HEK293 (cell line): ENCODE measurements at regions not wholly inside any gene's neighbourhood (a gene's known extent, or its start where the extent isn't known, plus 50 kb on each side); places are given as distances from the start of the nearest gene placed in this dataset.

ENCODE experiments used
- CTCF ChIA-PET: fragments of 350-600 bp; formaldehyde crosslinking; extraction: SDS; loops from one replicate; lab custom pipeline; 2021; ENCODE audit warnings: antibody characterized with exemption; lab: Yijun Ruan, JAX
- POLR2A ChIA-PET: fragments of 300-600 bp; formaldehyde crosslinking; extraction: SDS; loops from one replicate; lab custom pipeline; 2020; ENCODE audit warnings: antibody characterized with exemption, inconsistent platforms; lab: Yijun Ruan, JAX
- H3K27ac ChIP-seq: fragments of 200-500 bp; sonication (Bioruptor generic); 2 replicates; pipeline ENCODE4 v1.5.1; 2014; ENCODE audit warnings: low read depth, low read length, control low read depth, inconsistent platforms; ENCODE audit errors: extremely low read depth
- H3K36me3 ChIP-seq, 2 experiments: fragments of 200-500 bp in 1 of 2; sonication (Bioruptor generic) in 1 of 2; 1 replicate in 1 of 2; 2 replicates in 1 of 2; pipeline ENCODE4 v1.5.1; 2014 to 2017; ENCODE audit warnings: inconsistent platforms in 2 of 2, low read length in 2 of 2; ENCODE audit not compliant: control insufficient read depth in 2 of 2, insufficient read depth in 1 of 2
- H3K4me1 ChIP-seq: fragments of 200-500 bp; sonication (Bioruptor generic); 2 replicates; pipeline ENCODE4 v1.5.1; 2014; ENCODE audit warnings: mild to moderate bottlenecking, low read length, inconsistent platforms; ENCODE audit not compliant: control insufficient read depth, insufficient read depth
- H3K4me3 ChIP-seq: 2 replicates; pipeline ENCODE4 v1.5.1; 2011; ENCODE audit warnings: low read depth, mild to moderate bottlenecking, control low read depth, low read length, moderate library complexity
- H3K9me3 ChIP-seq: fragments of 200-500 bp; sonication (Bioruptor generic); 2 replicates; pipeline ENCODE4 v1.5.1; 2014; ENCODE audit warnings: low read depth, low read length, inconsistent platforms; ENCODE audit not compliant: control insufficient read depth, insufficient read depth
- AEBP2 ChIP-seq: fragments of 450-650 bp; formaldehyde crosslinking; IDR thresholded peaks from 2 replicates; pipeline ENCODE4 v1.5.1; 2016; ENCODE audit warnings: missing biosample characterization, missing genetic modification characterization, borderline replicate concordance
- GLIS2 ChIP-seq: fragments of 450-650 bp; formaldehyde crosslinking; IDR thresholded peaks from 2 replicates; pipeline ENCODE4 v1.5.1; 2016; ENCODE audit warnings: missing biosample characterization, missing genetic modification characterization
- PBX3 ChIP-seq: sonication (generic); formaldehyde crosslinking; IDR thresholded peaks from 2 replicates; pipeline ENCODE4 v1.8.1; 2022; ENCODE audit warnings: mild to moderate bottlenecking, moderate library complexity, missing genetic modification reagents
- PRDM10 ChIP-seq: fragments of 450-650 bp; formaldehyde crosslinking; IDR thresholded peaks from 2 replicates; pipeline ENCODE4 v1.5.1; 2016; ENCODE audit warnings: missing biosample characterization, missing genetic modification characterization
- PRDM2 ChIP-seq: fragments of 450-650 bp; formaldehyde crosslinking; IDR thresholded peaks from 2 replicates; pipeline ENCODE4 v1.5.1; 2016; ENCODE audit warnings: missing biosample characterization, missing genetic modification characterization, borderline replicate concordance
- REST ChIP-seq: fragments of 450-650 bp; formaldehyde crosslinking; IDR thresholded peaks from 2 replicates; pipeline ENCODE4 v1.5.1; 2016; ENCODE audit warnings: missing biosample characterization, missing genetic modification characterization
- SCRT2 ChIP-seq: fragments of 450-650 bp; formaldehyde crosslinking; IDR thresholded peaks from 2 replicates; pipeline ENCODE4 v1.5.1; 2016; ENCODE audit warnings: missing biosample characterization, missing genetic modification characterization
- ZNF148 ChIP-seq: fragments of 450-650 bp; formaldehyde crosslinking; IDR thresholded peaks from 2 replicates; pipeline ENCODE4 v1.5.0; 2017; ENCODE audit warnings: missing biosample characterization, missing genetic modification characterization, borderline replicate concordance
- ZNF311 ChIP-seq: fragments of 450-650 bp; formaldehyde crosslinking; IDR thresholded peaks from 2 replicates; pipeline ENCODE4 v1.5.1; 2017; ENCODE audit warnings: missing biosample characterization, missing genetic modification characterization, borderline replicate concordance
- ZNF362 ChIP-seq: fragments of 450-650 bp; formaldehyde crosslinking; IDR thresholded peaks from 2 replicates; pipeline ENCODE4 v1.5.1; 2016; ENCODE audit warnings: missing biosample characterization, missing genetic modification characterization
- ZNF513 ChIP-seq: fragments of 450-650 bp; IDR thresholded peaks from 2 replicates; pipeline ENCODE4 v1.5.1; 2018; ENCODE audit warnings: missing biosample characterization, missing genetic modification characterization
- ZNF549 ChIP-seq: fragments of 450-650 bp; IDR thresholded peaks from 2 replicates; pipeline ENCODE4 v1.5.1; 2018; ENCODE audit warnings: missing biosample characterization, missing genetic modification characterization, mild to moderate bottlenecking, inconsistent platforms, moderate library complexity
- ZNF560 ChIP-seq: fragments of 450-650 bp; formaldehyde crosslinking; IDR thresholded peaks from 2 replicates; pipeline ENCODE4 v1.5.1; 2017; ENCODE audit warnings: missing biosample characterization, missing genetic modification characterization, borderline replicate concordance
- ZNF623 ChIP-seq: fragments of 450-650 bp; formaldehyde crosslinking; IDR thresholded peaks from 2 replicates; pipeline ENCODE4 v1.5.1; 2016; ENCODE audit warnings: missing biosample characterization, missing genetic modification characterization
- ZNF624 ChIP-seq: fragments of 450-650 bp; formaldehyde crosslinking; IDR thresholded peaks from 2 replicates; pipeline ENCODE4 v1.5.1; 2017; ENCODE audit warnings: missing biosample characterization, missing genetic modification characterization

GRCh38 chr13:97648881-97649224, 214.9 kb downstream of the RAP2A start:
- no peak overlapping the region for H3K27ac ChIP-seq
- POLR2A ChIA-PET = no interaction called here
- H3K4me1 ChIP-seq = no peaks in the 10 kb centered on the region
- no peaks in the 10 kb centered on the region for H3K9me3 ChIP-seq
- no peaks in the 10 kb centered on the region for H3K36me3 ChIP-seq
- CTCF ChIA-PET = interaction anchor here (0.6 to 0.7 kb wide), 2 partner anchors 10 to 259 kb away, joined by 3 read pairs; no protein-coding TSS in a partner anchor
- H3K4me3 ChIP-seq = no peak overlapping the region
- TF ChIP-seq ZNF560 (tag by site-specific recombination) (no peak), AEBP2 (tag by site-specific recombination) (no peak), ZNF513 (tag by site-specific recombination) (no peak), PRDM2 (tag by site-specific recombination) (no peak), ZNF549 (tag by site-specific recombination) (no peak), ZNF623 (tag by site-specific recombination) (no peak), ZNF311 (no peak), PBX3 (CRISPR knock-in tag) (no peak), PRDM10 (tag by site-specific recombination) (no peak), GLIS2 (no peak), SCRT2 (tag by site-specific recombination) (no peak), ZNF148 (tag by site-specific recombination) (no peak), ZNF362 (no peak), ZNF624 (tag by site-specific recombination) (no peak), REST (tag by site-specific recombination) (no peak)
